Stimulated activated memory B cell treated with anti-CD40 and anti-IgM and Interleukin-4, amounts not matched to agents 10 μg/mL and 1 μg/mL and 100 μg/mL, for 72 hours (primary cell): ENCODE measurements at regions not wholly inside any gene's neighbourhood (a gene's known extent, or its start where the extent isn't known, plus 50 kb on each side); places are given as distances from the start of the nearest gene placed in this dataset.
"Not testable (repeated sequence)": the region's sequence is repeated elsewhere in the genome, so short reads cannot be mapped to it uniquely, and the experiment has no call there.

Experiments used
- ATAC-seq: fragments of 150-1000 bp; cut with Tn5 transposase; 2 replicates; pipeline ENCODE4 v1.10.0; 2021
- H3K27ac Mint-ChIP-seq: one replicate; pipeline ENCODE4 v1.8.0; 2022; ENCODE audit warnings: mild to moderate bottlenecking, mixed read lengths
- H3K27me3 Mint-ChIP-seq: one replicate; pipeline ENCODE4 v1.8.0; 2022; ENCODE audit warnings: mixed read lengths
- H3K36me3 Mint-ChIP-seq: one replicate; pipeline ENCODE4 v1.8.0; 2022; ENCODE audit warnings: mixed read lengths
- H3K4me1 Mint-ChIP-seq: one replicate; pipeline ENCODE4 v1.8.0; 2022; ENCODE audit warnings: mixed read lengths
- H3K4me3 Mint-ChIP-seq: one replicate; pipeline ENCODE4 v1.8.0; 2022; ENCODE audit warnings: mild to moderate bottlenecking, moderate library complexity, mixed read lengths
- H3K9me3 Mint-ChIP-seq: one replicate; pipeline ENCODE4 v1.8.0; 2022; ENCODE audit warnings: mixed read lengths

GRCh38 chr5:38164776-38165399 is 93.5 kb upstream of the EGFLAM start:
- Mint-ChIP-seq H3K36me3 (no peaks in the 10 kb centered on the region), H3K27ac (no peak overlapping the region), H3K27me3 (no peaks in the 10 kb centered on the region), H3K4me1 (no peaks in the 10 kb centered on the region), H3K9me3 (no peaks in the 10 kb centered on the region), H3K4me3 (no peak overlapping the region)
- ATAC-seq = no peak

- H3K9me3 Mint-ChIP-seq = no peaks in the 10 kb centered on the region
- no peak overlapping the region for H3K4me3 Mint-ChIP-seq
- H3K27ac Mint-ChIP-seq = no peak overlapping the region
- no peak for ATAC-seq
- H3K36me3 Mint-ChIP-seq = no peaks in the 10 kb centered on the region
- no peaks in the 10 kb centered on the region for H3K4me1 Mint-ChIP-seq
- H3K27me3 Mint-ChIP-seq = no peaks in the 10 kb centered on the region
These were observed 94.6 kb upstream of the EGFLAM start for GRCh38 chr5:38163636-38164237.

GRCh38 chr5:38162625-38163024 is 95.7 kb upstream of the EGFLAM start:
- Mint-ChIP-seq H3K36me3 (no peaks in the 10 kb centered on the region), H3K4me1 (no peaks in the 10 kb centered on the region), H3K4me3 (no peak overlapping the region), H3K9me3 (no peaks in the 10 kb centered on the region), H3K27me3 (no peaks in the 10 kb centered on the region), H3K27ac (no peak overlapping the region)
- ATAC-seq = no peak

GRCh38 chr5:38157024-38157423 is 101.3 kb upstream of the EGFLAM start:
- H3K4me1 Mint-ChIP-seq = no peaks in the 10 kb centered on the region
- H3K9me3 Mint-ChIP-seq = peaks cover 3% of the 10 kb centered on the region
- H3K27ac Mint-ChIP-seq = no peak overlapping the region
- ATAC-seq = peak; percentile 27
- no peak overlapping the region for H3K4me3 Mint-ChIP-seq
- no peaks in the 10 kb centered on the region for H3K36me3 Mint-ChIP-seq
- H3K27me3 Mint-ChIP-seq = no peaks in the 10 kb centered on the region

GRCh38 chr5:38154615-38155204 is 103.6 kb upstream of the EGFLAM start:
- no peak for ATAC-seq
- no peak overlapping the region for H3K4me3 Mint-ChIP-seq
- peaks cover 3% of the 10 kb centered on the region for H3K9me3 Mint-ChIP-seq
- no peak overlapping the region for H3K27ac Mint-ChIP-seq
- H3K4me1 Mint-ChIP-seq = no peaks in the 10 kb centered on the region
- H3K36me3 Mint-ChIP-seq = no peaks in the 10 kb centered on the region
- H3K27me3 Mint-ChIP-seq = peaks cover 9% of the 10 kb centered on the region

GRCh38 chr5:38151878-38152277 is 106.5 kb upstream of the EGFLAM start:
- peaks cover 9% of the 10 kb centered on the region for H3K27me3 Mint-ChIP-seq
- H3K4me1 Mint-ChIP-seq = no peaks in the 10 kb centered on the region
- H3K27ac Mint-ChIP-seq = no peak overlapping the region
- H3K9me3 Mint-ChIP-seq = peaks cover 3% of the 10 kb centered on the region
- ATAC-seq = no peak
- H3K4me3 Mint-ChIP-seq = no peak overlapping the region
- H3K36me3 Mint-ChIP-seq = no peaks in the 10 kb centered on the region

- Mint-ChIP-seq H3K27me3 (peaks cover 9% of the 10 kb centered on the region), H3K4me3 (no peak overlapping the region), H3K4me1 (no peaks in the 10 kb centered on the region), H3K9me3 (peaks cover 3% of the 10 kb centered on the region), H3K36me3 (no peaks in the 10 kb centered on the region), H3K27ac (no peak overlapping the region)
- ATAC-seq = no peak
These were observed 108.6 kb upstream of the EGFLAM start for GRCh38 chr5:38149815-38150195.

GRCh38 chr5:38148021-38148625 is 110.2 kb upstream of the EGFLAM start:
- H3K27me3 Mint-ChIP-seq = peaks cover 9% of the 10 kb centered on the region
- no peak for ATAC-seq
- no peak overlapping the region for H3K4me3 Mint-ChIP-seq
- no peaks in the 10 kb centered on the region for H3K9me3 Mint-ChIP-seq
- H3K27ac Mint-ChIP-seq = no peak overlapping the region
- no peaks in the 10 kb centered on the region for H3K36me3 Mint-ChIP-seq
- H3K4me1 Mint-ChIP-seq = no peaks in the 10 kb centered on the region

- Mint-ChIP-seq H3K4me1 (no peaks in the 10 kb centered on the region), H3K4me3 (no peak overlapping the region), H3K36me3 (no peaks in the 10 kb centered on the region), H3K27me3 (no peaks in the 10 kb centered on the region), H3K27ac (no peak overlapping the region), H3K9me3 (no peaks in the 10 kb centered on the region)
- no peak for ATAC-seq
These were observed 115.0 kb upstream of the EGFLAM start for GRCh38 chr5:38143384-38143783.

- Mint-ChIP-seq H3K4me3 (no peak overlapping the region), H3K36me3 (no peaks in the 10 kb centered on the region), H3K9me3 (peaks cover 2% of the 10 kb centered on the region), H3K27me3 (no peaks in the 10 kb centered on the region), H3K4me1 (no peaks in the 10 kb centered on the region), H3K27ac (no peak overlapping the region)
- ATAC-seq = no peak
These were observed 116.7 kb upstream of the EGFLAM start for GRCh38 chr5:38141665-38142064.

- Mint-ChIP-seq H3K9me3 (peaks cover 7% of the 10 kb centered on the region), H3K27me3 (no peaks in the 10 kb centered on the region), H3K27ac (no peak overlapping the region), H3K4me1 (no peaks in the 10 kb centered on the region), H3K36me3 (no peaks in the 10 kb centered on the region), H3K4me3 (no peak overlapping the region)
- ATAC-seq = no peak
These were observed 119.8 kb upstream of the EGFLAM start for GRCh38 chr5:38138574-38138973.

- Mint-ChIP-seq H3K9me3 (peaks cover 7% of the 10 kb centered on the region), H3K4me3 (no peak overlapping the region), H3K36me3 (no peaks in the 10 kb centered on the region), H3K4me1 (no peaks in the 10 kb centered on the region), H3K27me3 (no peaks in the 10 kb centered on the region), H3K27ac (no peak overlapping the region)
- ATAC-seq = no peak
These were observed 122.8 kb upstream of the EGFLAM start for GRCh38 chr5:38135486-38136039.

GRCh38 chr5:38134810-38135209 is 123.5 kb upstream of the EGFLAM start:
- H3K36me3 Mint-ChIP-seq = no peaks in the 10 kb centered on the region
- no peaks in the 10 kb centered on the region for H3K27me3 Mint-ChIP-seq
- no peak overlapping the region for H3K27ac Mint-ChIP-seq
- ATAC-seq = no peak
- no peaks in the 10 kb centered on the region for H3K4me1 Mint-ChIP-seq
- H3K9me3 Mint-ChIP-seq = peaks cover 7% of the 10 kb centered on the region
- no peak overlapping the region for H3K4me3 Mint-ChIP-seq

GRCh38 chr5:38134294-38134693 is 124.1 kb upstream of the EGFLAM start:
- H3K4me3 Mint-ChIP-seq, H3K9me3 Mint-ChIP-seq, H3K27ac Mint-ChIP-seq: not testable (repeated sequence)

GRCh38 chr5:38131686-38132085 is 126.7 kb upstream of the EGFLAM start:
- Mint-ChIP-seq H3K4me3 (no peak overlapping the region), H3K4me1 (no peaks in the 10 kb centered on the region), H3K27me3 (no peaks in the 10 kb centered on the region), H3K9me3 (peaks cover 5% of the 10 kb centered on the region), H3K36me3 (no peaks in the 10 kb centered on the region), H3K27ac (no peak overlapping the region)
- ATAC-seq = no peak

More at GRCh38 chr5:38134294-38134693, 124.1 kb upstream of the EGFLAM start:
- ATAC-seq, H3K36me3 Mint-ChIP-seq, H3K27me3 Mint-ChIP-seq, H3K4me1 Mint-ChIP-seq: not testable (repeated sequence)

GRCh38 chr5:38124321-38124720 is 134.0 kb upstream of the EGFLAM start:
- no peaks in the 10 kb centered on the region for H3K27me3 Mint-ChIP-seq
- H3K4me1 Mint-ChIP-seq = no peaks in the 10 kb centered on the region
- H3K27ac Mint-ChIP-seq = no peak overlapping the region
- no peaks in the 10 kb centered on the region for H3K36me3 Mint-ChIP-seq
- H3K4me3 Mint-ChIP-seq = no peak overlapping the region
- ATAC-seq = no peak
- H3K9me3 Mint-ChIP-seq = peaks cover 8% of the 10 kb centered on the region
